RKO (cell line): ENCODE measurements at regions not wholly inside any gene's neighbourhood (a gene's known extent, or its start where the extent isn't known, plus 50 kb on each side); places are given as distances from the start of the nearest gene placed in this dataset.
A peak's percentile ranks its signal among the peaks of the same experiment; 100 is the strongest.

Source experiments
- DNase-seq: peaks from one replicate; pipeline ENCODE4 v3.0.0-alpha.2; 2016; ENCODE audit warnings: low spot score

DNA sequence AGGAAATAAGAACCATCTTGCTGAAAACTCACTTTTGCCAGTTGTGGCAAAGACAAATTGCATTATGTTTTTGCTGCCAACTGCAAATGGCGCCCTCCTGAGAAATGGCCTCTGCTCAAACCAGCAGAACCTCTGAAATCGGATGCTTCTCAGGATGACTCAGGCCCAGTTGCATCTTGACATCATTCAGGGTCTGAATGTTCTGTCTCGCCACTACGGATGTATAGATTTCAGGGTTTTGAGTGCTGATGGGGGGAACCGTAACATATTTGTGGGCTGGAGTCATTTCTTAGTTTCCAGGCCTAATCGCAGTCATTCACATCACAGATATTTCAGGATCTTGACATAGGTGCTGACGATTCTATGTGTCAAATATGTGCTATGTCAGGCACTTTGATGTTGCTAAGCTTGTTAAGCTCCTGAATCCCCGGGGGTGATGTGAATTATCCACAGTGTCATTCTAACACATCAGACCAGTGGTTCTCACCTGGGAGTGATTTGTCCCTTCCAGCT is 207.1 kb downstream of the NFATC2 start:
- DNase-seq: peak; percentile 79

DNA sequence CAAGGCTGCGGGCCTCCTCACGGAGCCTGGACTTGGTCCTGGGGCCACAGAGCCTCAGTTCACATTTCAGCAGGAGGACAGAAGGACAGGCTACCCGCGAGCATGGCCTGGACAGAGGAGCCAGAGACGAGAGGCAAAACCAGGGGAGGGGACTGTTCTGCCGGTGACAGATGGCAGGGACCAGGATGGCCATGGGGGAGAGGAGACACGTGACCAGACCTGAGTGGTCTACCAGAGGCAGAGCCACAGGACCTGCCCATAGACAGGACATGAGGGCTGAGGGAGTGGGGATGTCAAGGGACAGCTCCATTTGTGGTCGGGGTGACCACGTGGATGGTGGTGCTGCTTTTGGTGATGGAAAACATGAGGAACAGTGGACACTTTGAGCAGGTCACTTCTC is 207.9 kb downstream of the NFATC2 start:
- no peak for DNase-seq

DNA sequence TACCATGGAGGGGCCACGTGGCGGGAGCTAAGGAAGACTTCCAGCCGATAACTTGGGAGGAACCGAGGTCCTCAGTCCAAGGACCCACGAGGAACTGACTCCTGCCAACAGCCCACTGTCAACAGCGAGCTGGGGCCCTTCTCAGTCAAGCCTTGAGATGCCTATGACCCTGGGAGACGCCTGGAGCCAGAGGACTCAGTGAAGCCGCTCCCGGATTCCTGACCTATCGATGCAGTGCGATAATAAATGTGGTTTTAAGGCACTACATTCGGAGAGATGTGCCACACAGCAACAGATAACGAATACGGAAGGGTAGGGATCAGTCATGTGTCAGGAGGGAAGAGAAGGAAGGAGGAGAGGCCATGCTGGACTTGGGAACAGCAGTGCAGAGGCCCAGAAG is 208.5 kb downstream of the NFATC2 start:
- DNase-seq: no peak

DNA sequence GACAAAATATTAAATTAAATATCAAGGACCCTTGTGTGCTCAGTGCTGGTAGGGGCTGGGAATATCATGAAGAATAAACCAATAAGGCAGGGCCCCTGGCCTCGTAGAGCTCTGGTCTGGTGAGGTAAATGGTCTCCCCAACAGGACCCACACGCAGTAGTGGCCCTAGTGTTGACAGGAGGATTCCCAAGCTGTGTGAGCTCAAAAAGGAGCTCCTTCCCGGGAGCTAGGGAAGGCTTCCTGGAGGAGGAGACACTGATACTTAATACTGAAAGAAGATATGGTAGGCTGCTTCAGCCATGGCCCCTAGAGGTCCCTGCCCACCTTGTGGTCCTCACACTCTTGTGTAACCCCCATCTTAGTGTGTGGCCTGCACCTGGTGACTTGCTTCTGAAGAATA is 209.1 kb downstream of the NFATC2 start:
- no peak for DNase-seq

DNA sequence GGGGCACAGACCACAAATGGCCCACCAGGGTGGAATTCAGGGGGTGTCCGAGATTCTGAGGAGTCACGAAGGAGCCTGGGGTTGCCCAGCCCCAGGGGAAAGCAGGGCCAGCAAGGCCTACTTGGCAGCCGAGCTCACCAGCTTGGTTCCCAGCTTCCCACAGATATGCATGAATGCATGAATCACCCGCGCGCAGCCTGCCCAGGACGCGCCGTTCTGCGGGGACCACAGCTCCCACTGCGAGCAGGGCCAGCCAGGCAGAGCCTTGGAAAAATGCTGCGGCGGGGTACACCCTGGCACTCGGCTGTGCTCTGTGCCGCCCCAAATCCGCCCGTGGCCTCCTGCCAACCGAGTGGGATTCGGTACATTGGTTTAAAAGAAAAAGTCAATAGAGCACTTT is 211.0 kb downstream of the NFATC2 start:
- DNase-seq: no peak

DNA sequence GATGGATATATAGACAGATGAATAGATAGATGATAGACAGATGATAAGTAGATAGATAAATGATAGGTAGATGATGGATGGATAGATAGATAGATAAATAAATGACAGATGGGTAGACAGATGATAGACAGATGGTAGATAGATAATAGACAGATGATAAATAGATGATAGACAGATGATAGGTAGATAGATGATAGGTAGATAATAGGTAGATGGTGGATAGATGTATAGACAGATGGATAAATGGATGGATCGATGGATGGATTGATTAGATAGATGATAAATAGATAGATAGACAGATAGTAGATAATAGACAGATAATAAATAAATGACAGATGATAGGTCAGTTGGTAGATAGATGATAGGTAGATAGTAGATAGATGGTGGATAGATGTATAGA is 212.7 kb downstream of the NFATC2 start:
- no peak for DNase-seq

DNA sequence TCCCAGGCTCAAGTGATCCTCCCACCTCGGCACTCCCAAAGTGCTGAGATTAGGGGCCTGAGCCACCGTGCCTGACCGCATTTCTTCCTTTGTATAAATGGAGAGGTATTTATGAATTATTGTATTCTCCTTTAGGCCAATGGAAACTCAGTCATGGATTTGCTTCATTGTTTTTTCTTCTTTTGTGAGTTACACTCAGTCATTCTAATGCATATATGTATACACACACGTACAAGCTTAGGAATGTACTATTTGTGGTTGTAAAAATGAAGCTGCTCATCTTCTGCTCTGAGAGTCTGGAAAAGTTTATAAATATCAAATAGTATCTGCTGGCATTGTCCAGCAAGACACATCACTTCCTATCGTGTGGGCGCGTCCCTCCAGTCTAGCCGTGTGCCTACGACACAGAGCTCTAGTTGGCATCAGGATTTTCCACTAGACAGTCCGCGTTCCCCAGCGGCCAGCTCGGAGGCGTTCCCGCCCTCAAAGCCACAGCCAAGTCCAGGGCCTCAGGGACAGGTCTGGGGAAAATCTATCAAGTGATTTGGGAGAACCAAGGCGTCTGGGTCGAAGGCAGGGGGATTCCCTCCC is 215.2 kb downstream of the NFATC2 start:
- no peak for DNase-seq

DNA sequence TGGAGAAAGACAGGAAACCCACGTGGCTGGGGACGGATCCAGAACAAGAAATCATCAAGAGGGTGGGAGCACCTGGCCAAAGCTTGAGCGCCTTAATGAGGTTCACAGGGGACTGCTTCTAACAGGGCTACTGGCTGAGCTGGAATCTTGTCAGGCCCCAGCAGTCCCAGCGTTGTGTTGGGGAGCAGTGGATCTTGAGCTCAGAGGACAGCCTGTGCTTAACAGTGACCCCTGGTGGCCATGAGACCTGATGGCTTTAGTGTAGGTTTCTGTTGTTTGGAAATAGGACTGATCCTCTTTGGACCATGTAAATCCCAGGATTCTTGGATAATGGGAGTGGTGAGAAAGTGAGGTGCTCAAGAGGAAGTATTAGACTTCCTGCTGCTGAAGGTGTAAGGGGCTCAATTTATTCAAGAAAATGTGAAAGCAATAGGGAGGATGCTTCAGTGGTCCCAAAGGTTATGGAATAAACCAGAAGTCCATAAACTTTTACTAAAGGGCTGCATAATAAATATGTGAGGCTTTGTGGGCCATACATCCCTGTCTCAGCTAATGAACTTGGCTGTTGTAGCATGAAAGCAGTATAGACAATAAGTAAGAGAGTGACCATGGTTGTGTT is 216.2 kb downstream of the NFATC2 start:
- DNase-seq: peak; percentile 43

DNA sequence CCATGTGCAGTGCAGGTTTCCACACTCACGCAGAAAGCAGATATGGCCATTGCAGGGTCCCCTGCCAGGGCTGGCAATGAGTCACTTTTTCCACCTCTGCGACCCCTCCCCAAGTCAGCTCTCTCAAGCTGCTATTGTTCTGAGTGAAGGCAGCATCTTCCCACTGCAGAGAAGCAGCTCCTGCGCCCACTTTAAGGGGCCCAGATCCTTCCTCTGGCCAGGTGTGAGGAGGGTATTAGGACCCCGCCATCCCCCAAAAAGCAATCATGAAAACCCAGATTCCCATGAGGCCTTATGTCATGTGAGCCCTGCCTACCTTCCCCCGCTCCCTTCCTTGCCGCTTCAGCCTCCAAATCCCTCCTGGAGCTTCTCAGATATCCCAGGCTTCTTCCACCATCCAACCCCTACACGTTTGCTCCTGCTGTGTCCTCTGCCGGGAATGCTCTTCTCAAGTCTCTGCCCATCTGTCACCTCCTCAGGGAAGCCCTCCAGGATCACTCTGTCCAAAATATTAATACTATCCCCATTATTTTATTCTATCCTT is 220.3 kb downstream of the NFATC2 start:
- no peak for DNase-seq

DNA sequence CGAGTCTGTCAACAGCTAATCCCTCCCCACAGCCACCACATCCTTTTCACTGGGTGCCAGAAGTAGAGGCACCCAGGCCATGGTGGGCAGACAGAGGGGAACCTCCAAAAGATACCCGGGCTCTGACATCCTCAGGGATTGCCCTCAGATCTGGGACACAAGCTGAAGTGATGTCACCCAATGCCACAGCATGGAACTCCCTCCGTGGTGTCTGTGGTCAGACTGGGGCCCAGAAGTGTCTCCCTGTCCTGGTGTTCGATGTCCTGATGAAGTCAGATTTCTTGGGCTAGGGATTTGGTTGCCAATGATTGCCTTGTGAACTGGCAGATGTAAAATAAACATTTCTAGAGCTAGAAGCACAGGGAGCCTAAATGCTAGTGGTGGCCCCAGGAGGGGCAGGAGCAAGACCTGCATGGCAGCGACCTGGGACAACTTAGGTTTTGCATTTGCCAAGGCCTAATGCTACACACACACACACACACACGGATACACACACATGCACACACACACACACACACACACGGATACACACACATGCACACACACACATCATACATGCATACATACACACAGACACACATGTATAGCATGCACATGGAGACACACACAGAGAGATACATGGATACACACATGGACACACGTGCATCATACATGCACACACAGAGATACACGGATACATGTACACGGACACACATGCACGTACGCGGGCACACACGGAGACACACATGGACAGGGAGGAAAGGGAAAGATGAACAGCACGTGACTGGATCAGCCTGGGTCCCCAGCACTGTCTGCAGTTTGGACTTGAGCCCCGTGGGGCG is 221.0 kb downstream of the NFATC2 start:
- DNase-seq: no peak

DNA sequence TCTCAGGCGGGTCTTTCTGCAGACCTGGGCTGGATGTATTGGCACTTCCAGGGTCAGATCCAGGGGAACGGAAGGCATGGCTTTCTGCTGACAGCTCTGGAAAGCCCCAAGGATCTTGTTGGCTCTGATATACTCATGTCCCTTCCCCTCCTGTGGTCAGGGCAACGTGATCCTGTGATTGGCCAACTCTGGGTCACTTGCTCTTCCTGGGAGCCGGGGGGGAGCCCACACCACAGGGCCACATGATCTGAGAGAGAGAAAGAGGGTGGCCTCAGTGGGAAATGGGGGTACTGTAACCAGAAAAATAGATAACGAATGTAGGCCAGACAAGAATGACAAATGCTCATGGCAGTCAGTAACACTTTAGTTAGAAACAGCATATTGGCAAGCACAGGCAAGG is 223.0 kb downstream of the NFATC2 start:
- no peak for DNase-seq

DNA sequence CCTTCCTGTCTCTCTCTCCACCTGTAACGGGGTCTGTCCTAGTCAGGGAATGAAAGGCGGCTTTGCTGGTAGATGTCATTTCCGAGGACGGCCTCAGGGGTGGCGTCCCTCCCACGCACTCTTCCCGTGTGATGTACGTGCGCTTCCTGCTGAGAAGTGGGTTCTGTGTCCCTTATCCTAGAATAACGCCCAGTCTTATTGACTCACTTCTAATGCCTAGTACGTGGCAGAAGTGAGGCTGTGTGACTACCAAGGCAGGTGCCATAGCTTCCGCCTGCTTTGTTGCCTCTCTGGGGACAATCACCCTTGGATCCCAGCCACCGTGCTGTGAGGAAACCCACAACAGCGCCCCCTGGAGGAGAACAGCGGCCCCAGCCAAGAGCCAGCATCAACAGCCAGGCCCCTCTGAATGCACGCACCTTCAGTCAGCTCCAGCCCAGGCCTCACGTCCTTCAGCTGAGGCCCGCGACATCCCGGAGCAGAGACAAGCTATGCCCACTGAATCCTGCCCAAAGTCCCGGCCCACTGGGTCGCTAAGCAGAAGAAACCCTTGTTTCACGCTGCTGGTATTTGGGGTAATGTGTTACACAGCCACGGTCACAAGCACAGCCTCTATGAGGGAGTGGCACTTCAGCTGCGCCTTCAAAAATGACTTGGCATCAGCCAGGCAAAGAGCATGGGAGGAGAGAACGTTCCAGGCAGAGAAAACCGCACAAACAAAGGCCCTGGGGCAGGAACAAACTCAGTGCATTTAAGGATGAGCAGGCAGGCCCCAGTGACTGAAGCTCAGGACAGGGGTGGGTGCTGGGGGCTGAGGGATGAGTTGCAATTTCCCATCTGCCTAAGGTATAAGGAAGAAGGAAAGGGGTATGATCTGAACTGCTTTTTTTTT is 224.2 kb downstream of the NFATC2 start:
- peak; percentile 25 for DNase-seq

DNA sequence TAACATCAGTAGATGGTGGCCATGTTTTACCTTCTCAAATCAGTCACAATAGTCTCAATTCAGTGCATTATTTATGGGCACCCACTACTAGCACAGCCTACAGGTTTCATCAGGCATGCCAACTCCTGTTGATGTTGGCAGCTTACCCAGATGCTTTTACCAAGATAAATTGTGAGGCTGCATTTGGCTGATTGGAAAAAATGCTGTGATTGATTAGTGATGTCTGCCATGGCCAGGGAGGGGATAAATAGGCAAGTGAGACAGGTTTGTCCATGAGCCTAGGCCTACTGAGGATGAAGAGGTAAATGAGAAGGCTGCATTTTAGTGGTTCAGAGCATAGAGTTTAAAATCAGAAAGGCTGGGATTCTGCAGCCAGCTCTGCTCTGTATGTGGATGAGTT is 227.1 kb downstream of the NFATC2 start:
- DNase-seq: no peak

DNA sequence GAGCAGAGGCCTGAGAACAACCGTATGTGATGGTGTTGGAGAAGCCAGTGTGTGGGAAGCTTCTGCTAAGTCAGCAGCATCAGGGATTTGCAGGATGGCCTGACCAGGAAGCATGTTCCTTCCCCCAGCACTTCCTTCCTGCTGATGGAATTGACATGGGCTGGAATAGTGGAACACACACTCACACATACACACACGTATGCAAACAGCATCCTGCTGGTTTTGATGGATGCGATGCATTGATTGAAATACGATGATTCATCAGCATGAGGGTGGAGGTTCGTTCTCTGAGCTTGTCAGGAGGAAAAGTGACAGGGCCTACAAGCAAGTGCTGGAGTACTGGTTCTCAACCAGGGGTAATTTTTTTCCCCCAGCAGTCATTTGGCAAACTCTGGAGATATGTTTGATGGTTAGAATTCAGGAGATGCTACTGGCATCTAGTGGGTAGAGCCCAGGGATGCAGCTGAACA is 229.1 kb downstream of the NFATC2 start:
- DNase-seq: no peak

DNA sequence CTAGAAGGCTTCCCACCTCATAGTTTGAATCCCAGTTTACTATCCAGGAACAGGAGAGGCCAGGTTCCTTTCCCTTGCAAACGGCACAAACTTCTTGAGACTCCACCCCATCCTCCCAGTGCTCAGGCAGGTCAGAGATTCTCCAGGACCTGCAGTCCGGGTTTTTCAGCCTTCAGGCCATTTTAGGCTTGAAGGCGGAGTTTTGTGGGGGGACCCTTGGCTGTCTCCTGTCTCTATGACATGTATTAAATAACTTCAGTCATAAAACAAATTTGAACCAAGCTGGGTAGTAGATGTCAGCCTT is 230.1 kb downstream of the NFATC2 start:
- no peak for DNase-seq

DNA sequence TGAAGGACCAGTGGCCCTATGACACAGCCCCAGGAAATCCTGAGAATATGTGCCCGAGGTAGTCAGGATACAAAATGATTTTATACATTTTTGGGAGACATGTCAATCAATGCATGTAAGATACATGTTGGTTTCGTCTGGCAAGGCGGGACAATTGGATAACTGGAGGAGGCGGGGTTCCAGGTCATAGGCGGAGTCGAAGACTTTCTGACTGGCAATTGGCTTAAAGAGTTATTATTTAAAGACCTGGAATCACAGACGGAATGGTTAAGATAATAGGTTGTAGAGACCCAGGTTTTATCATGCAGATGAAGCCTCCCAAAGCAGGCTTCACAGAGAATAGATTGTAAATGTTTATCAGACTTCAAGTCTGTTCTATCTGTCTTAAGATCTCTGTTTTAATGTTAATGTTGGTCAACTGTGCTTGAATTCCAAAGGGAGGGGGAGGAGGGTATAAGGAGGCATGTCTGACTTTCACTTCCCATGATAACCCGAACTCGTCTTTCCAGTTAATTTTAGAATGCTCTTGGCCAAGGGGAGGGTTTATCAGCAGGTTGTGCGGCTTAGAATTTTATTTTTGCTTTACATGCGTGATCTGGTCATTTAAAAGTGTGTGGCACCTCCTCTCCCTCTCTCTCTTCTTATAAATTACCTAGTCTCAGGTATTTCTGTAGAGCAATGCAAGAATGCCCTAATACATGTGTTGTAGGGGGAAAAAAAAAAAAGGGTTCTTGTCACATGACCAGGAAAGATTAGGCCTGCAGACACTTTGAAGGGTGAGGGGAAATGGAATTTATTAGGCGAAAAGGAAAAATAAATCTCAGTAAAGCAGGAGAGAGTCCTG is 230.7 kb downstream of the NFATC2 start:
- no peak for DNase-seq

DNA sequence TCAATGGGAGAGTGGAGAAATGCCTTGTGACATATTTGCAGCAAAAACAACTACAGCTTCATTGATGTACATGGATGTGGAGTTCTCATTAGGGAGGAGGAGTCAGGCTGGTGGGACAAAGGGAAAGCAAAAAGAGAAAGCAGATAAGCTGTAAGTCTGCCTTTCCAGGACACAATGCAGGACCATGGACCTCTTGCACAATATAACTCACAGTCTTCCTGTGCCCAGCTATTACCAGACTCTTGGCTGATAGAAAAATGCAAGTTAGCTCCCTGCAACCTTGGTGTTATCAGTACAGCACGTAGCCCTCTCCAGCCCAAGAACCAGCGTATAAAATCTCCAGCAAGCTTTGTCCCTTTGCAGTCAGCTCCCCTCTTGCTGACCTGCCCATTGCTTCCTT is 232.3 kb downstream of the NFATC2 start:
- DNase-seq: no peak

DNA sequence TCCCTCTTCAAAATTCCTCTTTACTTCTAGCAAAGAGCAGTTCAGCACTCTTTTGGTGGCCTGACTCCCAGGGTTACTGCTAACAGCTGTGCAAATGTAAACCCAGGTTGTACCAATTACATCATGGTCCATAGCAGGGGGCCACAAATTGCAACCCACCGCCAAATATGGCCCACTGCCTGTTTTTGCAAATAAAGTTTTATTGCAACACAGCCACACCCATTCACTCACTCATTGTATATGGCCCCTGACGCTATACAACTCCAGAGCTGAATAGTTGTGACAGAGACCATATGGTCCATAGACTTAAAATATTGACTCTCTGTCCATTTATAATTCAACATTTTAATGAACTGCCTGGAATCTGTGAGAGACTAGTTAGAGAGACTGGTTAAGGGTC is 233.4 kb downstream of the NFATC2 start:
- no peak for DNase-seq

DNA sequence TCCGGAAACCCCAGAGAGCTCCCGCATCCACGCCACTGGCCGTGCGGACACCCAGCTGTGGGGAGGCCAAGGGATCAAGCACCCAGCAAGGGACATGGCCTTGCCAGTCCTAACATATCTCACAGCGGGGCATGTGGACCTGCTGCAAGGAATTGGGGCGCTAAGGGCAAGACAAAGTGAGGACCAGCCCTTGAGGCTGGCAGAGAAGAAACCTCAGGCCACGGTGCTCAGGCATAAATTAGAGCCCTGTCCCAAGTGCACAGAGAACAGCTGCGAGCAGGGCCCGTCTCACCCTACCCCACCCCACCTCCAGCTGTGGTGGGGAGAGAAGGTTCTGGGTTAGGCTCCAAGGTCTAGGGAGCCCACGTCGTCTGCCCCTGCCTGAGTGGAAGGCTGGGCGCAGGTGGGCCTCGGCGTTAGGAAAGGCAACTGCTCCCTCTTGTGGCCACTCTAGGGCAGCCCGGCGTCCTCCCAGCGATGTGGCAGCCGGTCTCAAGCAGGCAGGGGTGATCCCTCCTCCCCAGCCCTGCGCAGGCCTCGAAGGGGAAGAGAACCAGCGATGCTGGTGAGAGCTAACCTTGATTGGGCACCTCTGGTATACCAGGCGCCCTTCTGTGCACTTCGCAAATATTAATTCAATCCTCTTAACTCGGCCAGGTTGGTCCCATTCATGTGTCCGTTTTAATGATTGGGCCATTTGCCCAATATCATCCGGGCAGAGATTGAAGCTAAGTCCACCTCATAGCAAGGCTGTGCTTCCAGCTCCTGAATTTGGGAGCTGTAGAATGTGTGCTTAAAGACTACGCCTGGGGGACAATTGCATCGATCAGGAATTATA is 235.8 kb downstream of the NFATC2 start:
- peak; percentile 65 for DNase-seq

DNA sequence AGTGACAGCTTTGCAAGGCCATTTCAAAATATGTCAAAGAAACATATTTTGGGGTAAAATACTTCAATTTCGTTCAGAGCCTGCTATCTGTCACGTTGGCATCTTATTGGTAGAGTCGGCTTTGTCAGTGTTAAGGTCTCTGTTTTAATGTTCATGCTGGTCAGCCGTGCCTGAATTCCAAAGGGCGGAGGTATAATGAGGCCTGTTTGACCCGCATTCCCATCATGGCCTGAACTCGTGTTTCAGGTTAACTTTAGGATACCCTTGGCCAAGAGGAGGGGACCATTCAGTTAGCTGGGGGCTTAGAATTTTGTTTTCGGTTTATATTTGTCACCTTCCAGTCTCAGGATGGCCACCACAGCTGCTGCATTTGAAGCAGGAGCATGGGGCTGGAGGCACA is 236.4 kb downstream of the NFATC2 start:
- no peak for DNase-seq
